WTC11 (cell line): ENCODE measurements at regions not wholly inside any gene's neighbourhood (a gene's known extent, or its start where the extent isn't known, plus 50 kb on each side); places are given as distances from the start of the nearest gene placed in this dataset.

Experiments used
- CTCF ChIP-seq: fragments of 200-600 bp; IDR thresholded peaks from 2 replicates; pipeline ENCODE4 v1.8.0; 2022; ENCODE audit warnings: antibody characterized with exemption
- ELF4 ChIP-seq: sonication (generic); formaldehyde crosslinking; IDR thresholded peaks from 2 replicates; pipeline ENCODE4 v1.8.1; 2022; ENCODE audit warnings: low read depth, mild to moderate bottlenecking, moderate library complexity, missing genetic modification reagents
- HMGXB4 ChIP-seq: sonication (generic); formaldehyde crosslinking; IDR thresholded peaks from 2 replicates; pipeline ENCODE4 v1.8.1; 2023; ENCODE audit warnings: mild to moderate bottlenecking, moderate library complexity, missing genetic modification reagents
- NR1H2 ChIP-seq: sonication (generic); formaldehyde crosslinking; IDR thresholded peaks from 2 replicates; pipeline ENCODE4 v1.9.0; 2021; ENCODE audit warnings: mild to moderate bottlenecking, moderate library complexity, missing genetic modification reagents

- TF ChIP-seq CTCF, result no peak
- TF ChIP-seq HMGXB4, result no peak
- no peak for TF ChIP-seq ELF4 (CRISPR knock-in tag)
- no peak for TF ChIP-seq NR1H2 (CRISPR knock-in tag)
These were observed 1277.9 kb upstream of the TENM4 start for GRCh38 chr11:80718611-80719291.
